Duodenal mucosa (tissue), 2 donors: ENCODE measurements at regions not wholly inside any gene's neighbourhood (a gene's known extent, or its start where the extent isn't known, plus 50 kb on each side); places are given as distances from the start of the nearest gene placed in this dataset.
"Not testable (repeated sequence)": the region's sequence is repeated elsewhere in the genome, so short reads cannot be mapped to it uniquely, and the experiment has no call there.

Source experiments
- H3K27ac ChIP-seq: one replicate; pipeline ENCODE4 v1.7.0; 2013; ENCODE audit warnings: low read depth, low read length
- H3K27me3 ChIP-seq, 2 donors: one replicate each; pipeline ENCODE4 v1.7.0; 2013; ENCODE audit warnings: low read length in 2 of 2, control low read depth in 1 of 2; ENCODE audit not compliant: insufficient read depth in 2 of 2, control insufficient read depth in 1 of 2
- H3K36me3 ChIP-seq, 2 donors: one replicate each; pipeline ENCODE4 v1.7.0; 2013; ENCODE audit warnings: low read length in 2 of 2, control low read depth in 1 of 2; ENCODE audit not compliant: insufficient read depth in 2 of 2, control insufficient read depth in 1 of 2
- H3K4me1 ChIP-seq, 2 donors: one replicate each; pipeline ENCODE4 v1.7.0; 2013; ENCODE audit warnings: low read length in 2 of 2, control low read depth in 1 of 2; ENCODE audit not compliant: insufficient read depth in 2 of 2, control insufficient read depth in 1 of 2
- H3K4me3 ChIP-seq, 2 donors: one replicate each; pipeline ENCODE4 v1.7.0; 2013; ENCODE audit warnings: low read length in 2 of 2, low read depth in 1 of 2
- H3K9ac ChIP-seq, 2 donors: one replicate each; pipeline ENCODE4 v1.7.0; 2013; ENCODE audit warnings: low read length in 2 of 2, low read depth in 1 of 2
- H3K9me3 ChIP-seq, 2 donors: one replicate each; pipeline ENCODE4 v1.7.0; 2013; ENCODE audit warnings: low read length in 2 of 2, control low read depth in 1 of 2; ENCODE audit not compliant: control insufficient read depth in 1 of 2

- Histone ChIP-seq H3K36me3 (no peaks in the 10 kb centered on the region), H3K9me3 (no peaks in the 10 kb centered on the region), H3K9ac (no peak overlapping the region), H3K4me1 (peaks cover 5 to 10% of the 10 kb centered on the region in 2 donors), H3K27ac (no peak overlapping the region), H3K27me3 (no peaks in the 10 kb centered on the region), H3K4me3 (no peak overlapping the region)
Measured at GRCh38 chr20:12110274-12110673, 192.6 kb downstream of the BTBD3 start.

GRCh38 chr20:12110711-12111110 lies 193.0 kb downstream of the BTBD3 start:
- Histone ChIP-seq H3K4me1 (peaks cover 8 to 10% of the 10 kb centered on the region in 2 donors), H3K4me3 (no peak overlapping the region), H3K9ac (no peak overlapping the region), H3K27ac (no peak overlapping the region), H3K36me3 (no peaks in the 10 kb centered on the region), H3K9me3 (no peaks in the 10 kb centered on the region), H3K27me3 (no peaks in the 10 kb centered on the region)

- Histone ChIP-seq H3K4me3 (no peak overlapping the region), H3K9me3 (no peaks in the 10 kb centered on the region), H3K36me3 (no peaks in the 10 kb centered on the region), H3K27me3 (no peaks in the 10 kb centered on the region), H3K9ac (no peak overlapping the region), H3K4me1 (peaks cover 8 to 10% of the 10 kb centered on the region in 2 donors), H3K27ac (no peak overlapping the region)
Measured at GRCh38 chr20:12111431-12112088, 193.9 kb downstream of the BTBD3 start.

- no peaks in the 10 kb centered on the region for H3K9me3 ChIP-seq
- H3K9ac ChIP-seq: no peak overlapping the region
- peaks cover 8 to 10% of the 10 kb centered on the region in 2 donors for H3K4me1 ChIP-seq
- no peak overlapping the region for H3K27ac ChIP-seq
- no peak overlapping the region for H3K4me3 ChIP-seq
- H3K36me3 ChIP-seq: no peaks in the 10 kb centered on the region
- no peaks in the 10 kb centered on the region for H3K27me3 ChIP-seq
Measured at GRCh38 chr20:12112089-12112474, 194.4 kb downstream of the BTBD3 start.

GRCh38 chr20:12112665-12113064 lies 195.0 kb downstream of the BTBD3 start:
- peaks cover 8 to 10% of the 10 kb centered on the region in 2 donors for H3K4me1 ChIP-seq
- no peaks in the 10 kb centered on the region for H3K36me3 ChIP-seq

GRCh38 chr20:12113075-12113467 lies 195.4 kb downstream of the BTBD3 start:
- Histone ChIP-seq H3K9me3 (no peaks in the 10 kb centered on the region), H3K27ac (no peak overlapping the region), H3K4me3 (no peak overlapping the region), H3K9ac (no peak overlapping the region), H3K27me3 (no peaks in the 10 kb centered on the region), H3K36me3 (no peaks in the 10 kb centered on the region), H3K4me1 (peaks cover 8 to 10% of the 10 kb centered on the region in 2 donors)

More at GRCh38 chr20:12112665-12113064, 195.0 kb downstream of the BTBD3 start:
- Histone ChIP-seq H3K27me3 (no peaks in the 10 kb centered on the region), H3K4me3 (no peak overlapping the region), H3K9ac (no peak overlapping the region), H3K9me3 (no peaks in the 10 kb centered on the region), H3K27ac (no peak overlapping the region)

- H3K27me3 ChIP-seq: no peaks in the 10 kb centered on the region
- H3K36me3 ChIP-seq: no peaks in the 10 kb centered on the region
- no peak overlapping the region for H3K4me3 ChIP-seq
- H3K9me3 ChIP-seq: no peaks in the 10 kb centered on the region
- H3K27ac ChIP-seq: no peak overlapping the region
- peaks cover 8 to 10% of the 10 kb centered on the region in 2 donors for H3K4me1 ChIP-seq
- H3K9ac ChIP-seq: no peak overlapping the region
Measured at GRCh38 chr20:12113468-12114371, 196.0 kb downstream of the BTBD3 start.

- H3K4me1 ChIP-seq, H3K27me3 ChIP-seq, H3K36me3 ChIP-seq, H3K27ac ChIP-seq, H3K9me3 ChIP-seq, H3K9ac ChIP-seq, H3K4me3 ChIP-seq: not testable (repeated sequence)
Measured at GRCh38 chr20:12129114-12129513, 211.4 kb downstream of the BTBD3 start.

GRCh38 chr20:12129532-12129931 lies 211.8 kb downstream of the BTBD3 start:
- H3K27me3 ChIP-seq, H3K4me3 ChIP-seq, H3K4me1 ChIP-seq, H3K9ac ChIP-seq, H3K36me3 ChIP-seq, H3K27ac ChIP-seq, H3K9me3 ChIP-seq: not testable (repeated sequence)

- no peaks in the 10 kb centered on the region for H3K36me3 ChIP-seq
- H3K4me3 ChIP-seq: no peak overlapping the region
- no peaks in the 10 kb centered on the region for H3K4me1 ChIP-seq
- no peaks in the 10 kb centered on the region for H3K9me3 ChIP-seq
- H3K27ac ChIP-seq: no peak overlapping the region
- H3K9ac ChIP-seq: no peak overlapping the region
- no peaks in the 10 kb centered on the region for H3K27me3 ChIP-seq
Measured at GRCh38 chr20:12130781-12131180, 213.1 kb downstream of the BTBD3 start.
